Stimulated activated CD8-positive, alpha-beta memory T cell treated with anti-CD3 and anti-CD28 coated beads, Interleukin-4, amount 100 ng/mL, for 48 hours (primary cell): ENCODE measurements at regions not wholly inside any gene's neighbourhood (a gene's known extent, or its start where the extent isn't known, plus 50 kb on each side); places are given as distances from the start of the nearest gene placed in this dataset.
"Not testable (repeated sequence)": the region's sequence is repeated elsewhere in the genome, so short reads cannot be mapped to it uniquely, and the experiment has no call there.

ENCODE experiments used
- DNase-seq: peaks from one replicate; pipeline ENCODE4 v3.0.0-alpha.2; 2020

DNA sequence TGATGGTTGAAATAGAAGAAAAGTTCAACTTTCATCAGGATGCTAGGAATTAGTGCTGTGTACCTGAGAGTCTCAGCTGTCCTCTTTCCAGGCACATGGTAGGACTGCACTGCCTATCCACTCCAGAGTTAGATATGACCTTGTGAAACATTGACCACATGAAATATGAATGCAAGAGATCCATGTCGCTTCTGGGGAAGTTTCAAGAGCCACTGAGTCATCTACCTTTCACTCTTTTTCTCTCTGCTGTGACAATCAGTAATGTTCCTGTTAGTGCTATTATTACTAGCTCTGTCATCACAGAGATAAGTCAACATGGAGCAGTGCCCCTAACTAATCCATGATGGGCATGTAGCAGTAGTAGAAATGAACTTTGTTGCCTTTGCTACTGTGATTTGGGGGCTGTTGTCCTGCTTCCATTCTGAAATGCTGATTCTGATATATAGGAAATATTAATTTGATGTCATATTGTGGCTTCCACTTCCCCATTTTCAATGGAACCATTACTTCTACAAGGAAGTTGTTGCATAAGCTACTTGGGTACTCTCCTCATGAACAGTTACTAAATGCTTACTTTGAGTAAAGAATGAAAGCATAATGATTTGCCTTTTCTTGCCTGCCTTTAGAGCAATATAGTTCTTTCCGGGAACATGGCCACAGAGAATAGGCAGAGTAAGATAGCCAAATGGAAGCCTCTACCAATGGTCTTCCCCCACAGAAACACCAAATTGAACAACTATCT is 192.8 kb upstream of the ZNF521 start:
- no peak for DNase-seq

DNA sequence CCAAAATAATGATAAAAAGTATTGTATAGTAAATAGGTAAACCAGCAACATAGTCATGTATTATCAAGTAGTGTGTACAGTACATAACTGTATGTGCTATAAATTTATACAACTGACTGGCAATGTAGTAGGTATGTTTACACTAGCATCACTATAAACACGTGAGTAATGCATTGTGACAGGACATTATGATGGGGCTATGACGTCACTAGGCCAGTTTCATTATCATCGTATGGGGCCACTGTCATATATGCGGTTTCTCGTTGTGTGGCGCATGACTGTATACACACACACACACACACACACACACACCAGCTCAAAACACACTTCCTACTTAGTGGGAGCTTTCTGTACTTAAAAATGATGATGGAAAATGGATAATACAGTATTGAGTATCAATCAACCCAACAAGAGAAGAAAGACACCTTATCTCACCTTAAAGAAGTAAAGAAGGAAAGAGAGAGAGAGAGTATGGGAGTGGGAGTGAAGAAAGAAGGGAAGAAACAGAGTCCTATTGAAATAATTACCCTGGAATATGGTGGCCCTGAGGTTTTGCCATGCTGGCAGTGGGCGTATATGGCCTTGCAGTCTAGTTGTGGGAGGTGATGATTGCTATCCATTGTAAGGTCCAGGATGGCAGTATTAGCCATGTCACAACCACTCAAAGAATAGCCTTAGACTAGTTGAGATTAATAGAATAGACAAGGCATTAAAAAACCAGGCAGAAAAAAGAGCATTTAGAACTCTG is 186.4 kb upstream of the ZNF521 start:
- no peak for DNase-seq

DNA sequence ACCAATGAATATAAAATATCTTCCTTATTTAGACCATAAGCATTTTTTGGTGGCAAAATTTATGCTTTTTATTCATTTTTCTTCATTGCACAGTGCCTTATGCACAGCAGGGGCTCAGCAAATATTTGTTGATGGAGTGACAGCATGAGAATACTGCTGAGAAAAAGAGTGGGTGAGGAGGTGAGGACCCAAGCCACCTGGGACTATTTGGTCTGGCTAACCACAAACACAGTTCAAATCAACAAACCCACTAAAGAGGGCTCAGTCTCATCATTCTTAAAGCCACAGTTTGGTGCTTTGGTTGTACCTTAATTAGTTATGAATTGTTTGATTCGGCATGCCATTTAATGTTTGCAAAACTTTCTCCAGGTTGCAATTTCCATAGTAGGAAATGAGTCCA is 183.5 kb upstream of the ZNF521 start:
- DNase-seq: no peak

DNA sequence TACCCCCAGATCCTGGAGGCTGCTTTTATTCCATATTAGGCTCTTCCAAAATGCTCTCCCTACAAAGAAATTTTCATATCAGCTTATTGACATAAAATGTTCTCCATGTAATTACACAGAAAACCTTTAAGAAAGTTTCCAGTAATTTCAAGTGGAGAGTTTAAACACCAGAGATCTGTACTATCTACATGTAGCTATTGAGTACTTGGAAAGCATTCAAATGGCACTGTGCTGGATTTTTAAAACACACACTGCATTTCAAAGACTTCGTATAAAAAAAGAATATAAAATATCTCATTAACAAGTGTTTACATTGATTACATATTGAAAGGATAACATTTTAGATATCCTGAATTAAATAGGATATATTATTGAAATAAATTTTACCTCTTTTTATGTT is 182.4 kb upstream of the ZNF521 start:
- no peak for DNase-seq

DNA sequence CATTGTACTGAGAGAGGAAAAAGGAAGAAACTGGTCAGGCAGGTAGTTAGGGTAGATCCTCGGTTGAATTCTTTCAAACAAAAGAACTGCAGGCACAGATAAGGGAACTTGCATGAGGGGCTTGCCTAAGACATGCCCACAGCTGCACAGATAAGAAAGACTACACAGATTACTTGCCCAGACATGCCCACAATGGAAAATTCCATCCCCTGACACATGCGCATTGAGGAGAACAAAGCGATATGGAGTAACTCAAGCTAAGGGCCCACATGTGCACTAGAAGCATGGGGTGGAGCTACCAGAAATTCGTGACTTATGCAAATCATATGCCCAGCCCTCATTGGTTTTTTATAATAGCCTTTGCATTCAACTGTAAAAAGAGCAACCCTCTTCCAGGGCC is 181.3 kb upstream of the ZNF521 start:
- no peak for DNase-seq

DNA sequence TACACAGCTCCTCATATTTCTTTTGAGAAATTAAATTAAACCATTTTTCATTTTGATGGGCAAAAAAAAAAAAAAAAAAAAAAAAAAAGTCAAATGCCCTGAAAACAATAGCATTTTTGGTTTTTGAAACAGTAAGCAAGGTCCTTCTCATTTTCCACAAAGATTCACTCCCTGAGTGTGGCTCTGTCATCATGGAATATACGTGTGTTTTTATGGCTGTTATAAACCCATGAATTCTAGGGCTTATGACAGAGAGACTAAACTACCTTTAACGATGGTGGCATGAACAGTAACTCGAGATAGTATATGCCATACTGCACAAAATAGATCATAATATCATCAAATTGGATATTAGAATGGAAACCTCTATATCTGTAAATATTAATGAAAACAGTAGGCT is 179.2 kb upstream of the ZNF521 start:
- DNase-seq: no peak

DNA sequence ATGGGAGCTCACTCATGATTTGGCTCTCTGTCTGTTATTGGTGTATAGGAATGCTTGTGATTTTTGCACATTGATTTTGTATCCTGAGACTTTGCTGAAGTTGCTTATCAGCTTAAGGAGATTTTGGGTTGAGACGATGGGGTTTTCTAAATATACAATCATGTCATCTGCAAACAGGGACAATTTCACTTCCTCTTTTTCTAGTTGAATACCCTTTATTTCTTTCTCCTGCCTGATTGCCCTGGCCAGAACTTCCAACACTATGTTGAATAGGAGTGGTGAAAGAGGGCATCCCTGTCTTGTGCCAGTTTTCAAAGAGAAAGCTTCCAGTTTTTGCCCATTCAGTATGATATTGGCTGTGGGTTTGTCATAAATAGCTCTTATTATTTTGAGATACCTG is 173.8 kb upstream of the ZNF521 start:
- not testable (repeated sequence) for DNase-seq

DNA sequence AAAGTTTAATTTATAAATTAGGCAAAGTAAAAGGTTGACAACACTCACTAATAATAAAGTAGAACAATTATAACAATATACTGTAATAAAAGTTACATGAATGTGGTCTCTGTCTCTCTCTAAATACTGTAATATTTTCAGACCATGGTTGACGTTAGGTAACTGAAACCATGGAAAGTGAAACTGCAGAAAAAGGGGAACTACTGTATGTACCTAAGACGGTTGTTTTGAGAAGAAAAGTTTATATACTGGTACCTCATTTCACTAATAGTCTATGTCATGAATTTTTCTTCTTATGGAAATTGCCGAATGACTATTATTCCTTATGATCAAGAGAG is 166.7 kb upstream of the ZNF521 start:
- DNase-seq: no peak

DNA sequence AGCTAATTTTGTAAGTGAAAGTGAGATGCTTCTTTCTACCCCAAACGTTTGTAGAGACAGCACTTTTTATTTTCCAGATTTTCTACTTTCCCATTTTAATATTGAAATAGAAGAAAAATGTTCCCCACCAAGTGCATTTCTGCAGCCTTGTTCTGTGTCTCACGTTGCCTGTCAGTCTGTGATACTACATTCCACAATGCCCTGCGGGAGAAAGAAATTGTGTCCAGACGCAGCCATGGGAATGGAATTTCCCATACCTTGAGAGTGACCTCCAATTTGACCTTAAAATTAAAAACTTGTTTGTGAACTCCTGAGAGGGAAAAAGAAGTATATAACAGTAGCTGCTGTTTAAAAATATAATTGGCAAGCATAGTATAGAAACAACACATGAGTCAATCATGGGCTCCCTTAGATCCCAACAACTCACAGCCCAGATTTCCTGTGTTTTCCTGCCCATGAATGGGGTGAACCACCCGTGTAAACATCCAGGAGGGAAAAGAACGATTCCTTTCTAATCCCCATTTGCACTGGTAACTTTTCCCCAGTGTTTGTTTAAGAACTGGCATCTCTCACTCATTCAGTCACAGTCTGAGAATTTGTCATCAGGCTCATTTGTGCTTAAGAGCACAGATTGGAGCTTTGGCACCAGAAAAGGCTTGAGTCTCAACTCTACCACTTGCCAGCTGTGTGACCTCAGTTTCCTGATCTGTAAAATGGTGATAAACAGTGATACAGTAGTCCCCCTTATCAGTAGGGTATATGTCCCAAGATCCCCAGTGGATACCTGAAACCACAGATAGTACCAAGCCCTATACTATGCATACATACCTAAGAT is 166.1 kb upstream of the ZNF521 start:
- no peak for DNase-seq

DNA sequence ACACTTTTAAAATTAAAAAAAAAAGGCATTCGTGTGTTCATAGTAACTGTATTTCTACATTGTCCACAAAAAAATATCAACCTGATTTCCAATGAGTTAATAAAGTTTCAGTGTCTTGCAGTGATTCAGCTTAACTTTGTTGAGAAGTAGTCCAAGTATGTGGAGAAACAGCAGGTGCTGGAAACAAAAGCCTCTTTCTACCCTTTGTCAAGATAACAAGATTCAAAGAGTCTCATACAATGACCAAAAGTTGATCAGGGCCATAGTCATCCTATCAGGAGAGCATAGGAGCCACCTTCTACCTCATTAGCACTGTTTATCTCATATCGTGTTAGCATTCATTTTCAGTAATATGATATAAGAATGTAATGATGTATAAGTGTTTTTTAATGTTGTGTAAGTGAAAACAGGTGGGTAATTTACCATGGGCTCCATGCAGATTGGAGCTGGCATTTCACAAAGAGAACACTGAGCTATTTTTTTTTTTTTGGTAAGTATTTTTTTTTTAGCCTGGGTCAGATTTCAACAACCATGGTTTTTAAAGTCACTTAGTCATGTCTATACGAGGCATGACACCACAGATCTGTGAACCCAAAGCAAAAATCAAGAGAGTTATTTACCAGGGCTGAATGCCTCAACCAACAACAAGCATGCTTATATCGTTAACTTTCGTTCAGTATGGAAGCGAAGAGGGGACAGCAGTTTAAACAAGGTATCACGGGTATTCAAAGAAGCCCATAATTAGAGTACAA is 165.0 kb upstream of the ZNF521 start:
- DNase-seq: no peak

DNA sequence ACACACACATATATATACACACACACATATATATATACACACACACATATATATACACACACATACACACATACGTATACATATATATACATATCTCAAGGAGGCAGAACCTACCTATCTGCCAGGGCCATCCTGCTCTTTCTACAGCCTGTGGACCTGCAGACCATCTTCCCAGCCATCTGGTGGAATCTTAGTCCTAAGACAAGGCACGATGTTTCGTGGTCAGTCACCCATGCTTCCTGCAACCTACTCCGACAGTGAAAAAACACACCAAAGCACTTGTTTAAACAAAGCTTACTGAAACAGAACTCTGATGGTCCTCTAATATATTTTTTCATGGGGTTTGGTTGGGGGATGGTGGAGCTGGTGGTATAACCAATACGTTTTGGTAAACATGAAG is 164.2 kb upstream of the ZNF521 start:
- no peak for DNase-seq

DNA sequence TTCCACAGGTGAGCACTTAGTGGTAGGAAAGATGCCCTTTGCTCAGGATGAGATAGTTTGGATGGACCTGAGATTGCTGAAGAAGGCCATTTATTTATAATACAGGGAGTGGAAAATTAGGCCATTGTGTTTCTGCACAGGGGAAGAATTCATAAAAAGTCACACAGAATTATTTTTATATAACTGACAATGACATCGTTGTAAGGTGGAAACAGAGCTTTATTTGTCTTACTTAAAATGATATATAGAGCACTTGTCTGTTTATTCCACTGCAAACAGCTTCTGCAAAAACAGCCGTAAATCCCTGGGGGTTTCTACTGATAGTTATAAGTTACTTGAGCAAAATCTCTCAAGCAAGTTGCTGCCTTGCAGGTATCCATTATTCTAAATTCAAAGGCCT is 158.1 kb upstream of the ZNF521 start:
- DNase-seq: no peak

DNA sequence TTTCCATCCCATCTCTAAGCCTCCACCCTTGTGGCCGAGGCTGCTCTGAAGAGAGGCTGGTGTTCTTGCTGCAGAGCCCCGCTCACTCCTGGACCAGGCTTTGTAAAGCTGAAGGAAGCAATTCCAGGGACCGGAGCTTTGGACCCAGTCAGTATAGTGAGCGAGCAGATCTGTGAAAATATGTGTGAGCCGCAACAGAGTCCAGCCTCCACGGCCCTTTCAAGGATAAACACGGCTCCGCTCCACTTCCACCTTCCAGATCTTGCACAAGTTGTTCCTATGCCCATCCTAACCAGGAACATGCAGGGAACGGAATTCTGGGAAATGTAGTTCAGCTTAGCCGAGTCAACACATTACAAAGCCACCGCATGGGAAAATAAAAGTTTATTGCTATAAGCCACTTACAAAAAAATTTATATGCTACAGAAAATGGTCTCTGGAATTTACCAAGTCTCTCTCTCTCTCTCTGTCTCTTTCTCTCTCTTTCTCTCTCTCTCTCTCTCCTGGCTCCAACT is 151.7 kb upstream of the ZNF521 start:
- no peak for DNase-seq

DNA sequence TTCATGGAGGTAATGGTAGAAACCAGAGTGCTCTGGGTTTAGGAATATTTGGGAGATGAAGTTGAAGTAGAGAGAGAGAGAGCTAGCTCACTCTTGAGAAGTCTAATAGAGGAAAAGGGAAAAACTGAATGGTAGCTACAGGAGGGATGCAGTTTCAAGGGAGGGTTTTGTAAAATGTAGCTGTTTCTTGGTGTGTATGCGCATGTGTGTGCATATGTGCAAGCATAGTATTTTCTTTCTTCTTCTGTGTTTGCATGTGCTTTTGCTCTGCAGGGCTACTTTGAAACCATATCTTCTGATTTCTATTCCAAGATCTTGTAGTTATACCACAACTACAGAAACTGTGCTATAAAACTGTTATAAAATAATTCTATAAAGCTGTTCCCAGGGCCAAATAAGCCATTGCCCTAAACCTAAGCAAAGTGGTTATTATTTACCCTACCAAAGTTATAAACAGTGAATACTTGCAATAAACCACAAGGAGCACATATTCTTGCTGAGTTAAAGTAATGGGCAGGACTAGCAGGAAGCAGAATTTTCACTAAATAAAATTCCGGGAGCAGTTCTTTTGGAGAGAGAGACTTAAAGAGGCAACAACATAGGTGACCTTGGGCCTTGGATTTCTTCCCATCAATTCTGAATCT is 145.3 kb upstream of the ZNF521 start:
- no peak for DNase-seq

DNA sequence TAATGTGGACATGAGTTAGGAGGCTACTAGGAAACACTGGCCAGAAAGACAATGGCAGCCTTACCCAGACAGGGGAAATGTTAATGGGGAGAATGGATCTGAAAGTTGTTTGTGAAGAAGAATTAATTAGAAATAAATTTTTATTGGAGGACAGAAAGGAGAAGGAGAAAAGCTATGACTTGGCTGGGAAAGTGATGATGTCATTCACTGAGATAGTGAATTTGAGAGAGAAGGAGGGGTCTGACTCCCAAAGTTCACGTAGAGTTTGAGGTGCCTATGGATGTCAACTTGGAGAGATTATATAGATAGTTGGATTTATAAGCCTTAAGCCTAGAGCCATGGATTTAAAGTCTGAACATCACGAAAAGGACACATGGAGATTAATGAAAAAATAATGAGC is 144.6 kb upstream of the ZNF521 start:
- DNase-seq: no peak

DNA sequence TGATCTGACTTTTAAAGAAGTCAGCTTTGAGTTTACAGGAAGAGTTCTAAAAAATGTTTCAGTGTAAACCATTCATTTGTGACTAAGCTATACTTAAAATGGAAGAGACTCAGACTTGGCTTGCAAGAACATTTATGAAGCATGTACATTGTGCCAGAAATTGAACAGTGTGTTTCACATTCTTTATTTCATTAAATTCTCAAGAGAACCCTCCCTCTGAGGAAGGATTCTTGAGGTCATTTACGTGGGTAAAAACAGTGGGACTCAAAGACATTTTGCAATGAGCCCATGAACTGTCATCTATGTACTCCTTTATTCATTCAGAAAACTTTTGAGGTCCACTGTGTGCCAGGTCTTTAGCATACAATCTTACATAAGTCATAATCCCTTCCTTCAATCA is 143.6 kb upstream of the ZNF521 start:
- no peak for DNase-seq

DNA sequence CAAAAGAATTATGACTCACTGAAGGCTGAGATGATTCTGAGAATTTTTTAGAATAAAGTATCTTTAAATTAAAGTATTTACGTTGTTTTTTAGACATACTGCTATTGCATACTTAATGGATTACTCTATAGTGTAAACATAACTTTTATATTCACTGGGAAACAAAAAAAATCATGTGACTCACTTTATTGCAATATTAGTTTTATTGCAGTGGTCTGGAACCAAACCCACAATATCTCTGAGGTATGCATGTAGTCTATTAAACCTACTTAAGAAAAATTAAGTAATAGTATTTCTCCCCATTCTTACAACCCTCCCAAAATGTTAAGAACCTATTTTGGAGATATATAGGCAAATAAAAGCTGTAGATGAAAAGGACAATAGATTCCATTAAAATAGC is 142.9 kb upstream of the ZNF521 start:
- DNase-seq: no peak

DNA sequence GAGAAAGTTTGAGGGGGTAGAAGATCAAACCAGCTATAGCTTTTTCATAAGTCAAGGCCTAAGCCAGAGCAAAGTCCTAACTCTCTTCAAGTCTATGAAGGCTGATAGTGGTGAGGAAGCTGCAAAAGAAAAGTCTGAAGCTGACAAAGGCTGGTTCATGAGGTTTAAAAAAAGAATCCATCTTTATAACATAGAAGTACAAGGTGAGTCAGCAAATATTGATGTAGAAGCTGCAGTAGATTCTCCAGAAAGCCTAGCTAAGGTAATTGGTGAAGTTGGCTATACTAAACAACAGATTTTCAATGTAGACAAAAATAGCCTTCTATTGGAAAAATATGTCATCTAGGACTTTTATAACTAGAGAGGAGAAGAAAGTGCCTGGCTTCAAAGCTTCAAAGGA is 141.4 kb upstream of the ZNF521 start:
- no peak for DNase-seq

DNA sequence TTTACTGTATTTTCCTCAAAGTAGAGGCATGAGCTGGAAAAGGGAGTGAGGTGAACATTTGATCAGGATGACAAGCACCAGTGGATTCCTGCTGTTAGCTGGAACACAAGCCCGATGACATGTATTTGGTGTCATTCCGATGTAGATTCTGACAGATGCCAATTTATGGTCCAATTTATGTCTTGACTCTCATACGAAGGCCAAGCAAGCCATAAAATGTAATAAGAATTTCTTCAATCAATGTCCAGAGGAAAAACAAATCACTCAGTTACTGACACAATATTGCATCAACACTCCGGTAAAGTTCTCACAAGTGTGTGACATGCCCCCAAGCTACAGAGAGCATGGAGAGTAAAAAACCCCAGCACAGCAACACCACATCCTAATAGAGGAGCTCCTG is 138.3 kb upstream of the ZNF521 start:
- DNase-seq: no peak

DNA sequence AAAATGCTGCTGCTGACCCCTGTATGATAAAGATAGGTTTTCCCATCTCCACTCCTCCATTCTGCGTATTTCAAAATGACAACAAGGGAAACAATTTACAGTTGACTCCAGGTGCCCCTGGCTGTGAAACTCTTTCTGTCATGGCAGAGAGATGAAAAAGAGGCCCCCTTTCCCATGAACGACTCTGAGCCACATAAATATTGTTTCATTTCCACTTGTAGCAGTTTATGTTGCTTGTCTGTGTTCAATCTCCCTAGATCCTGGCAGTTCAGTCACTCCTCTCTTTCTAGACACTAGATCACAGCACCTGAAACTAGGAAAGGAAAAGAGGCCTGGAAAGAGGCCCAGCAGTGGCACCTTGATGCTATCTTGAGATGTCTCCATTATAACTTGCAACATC is 121.0 kb upstream of the ZNF521 start:
- DNase-seq: no peak

DNA sequence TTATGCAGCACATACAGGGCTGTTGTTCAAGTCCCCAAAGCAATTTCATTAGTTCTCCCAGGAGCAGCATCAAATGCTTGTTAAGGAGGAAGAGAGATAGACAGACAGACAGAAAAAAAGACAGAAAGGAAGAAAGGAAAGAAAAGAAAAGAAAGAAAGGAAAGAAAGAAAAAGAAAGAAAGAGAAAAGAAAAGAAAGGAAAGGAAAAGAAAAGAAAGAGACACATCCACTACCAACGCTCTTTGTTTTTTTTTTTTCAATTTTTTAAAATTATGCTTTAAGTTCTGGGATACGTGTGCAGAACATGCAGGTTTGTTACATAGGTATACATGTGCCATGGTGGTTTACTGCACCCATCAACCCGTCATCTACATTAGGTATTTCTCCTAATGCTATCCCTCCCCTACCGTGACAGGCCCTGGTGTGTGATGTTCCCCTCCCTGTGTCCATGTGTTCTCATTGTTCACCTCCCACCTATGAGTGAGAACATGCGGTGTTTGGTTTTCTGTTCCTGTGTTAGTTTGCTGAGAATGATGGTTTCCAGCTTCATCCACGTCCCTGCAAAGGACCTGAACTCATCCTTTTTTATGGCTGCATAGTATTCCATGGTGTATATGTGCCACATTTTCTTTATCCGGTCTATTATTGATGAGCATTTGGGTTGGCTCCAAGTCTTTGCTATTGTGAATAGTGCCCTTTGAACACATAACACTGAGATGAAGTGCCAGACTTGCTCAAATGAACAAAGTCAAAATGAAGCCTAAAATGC is 119.0 kb upstream of the ZNF521 start:
- DNase-seq: not testable (repeated sequence)

DNA sequence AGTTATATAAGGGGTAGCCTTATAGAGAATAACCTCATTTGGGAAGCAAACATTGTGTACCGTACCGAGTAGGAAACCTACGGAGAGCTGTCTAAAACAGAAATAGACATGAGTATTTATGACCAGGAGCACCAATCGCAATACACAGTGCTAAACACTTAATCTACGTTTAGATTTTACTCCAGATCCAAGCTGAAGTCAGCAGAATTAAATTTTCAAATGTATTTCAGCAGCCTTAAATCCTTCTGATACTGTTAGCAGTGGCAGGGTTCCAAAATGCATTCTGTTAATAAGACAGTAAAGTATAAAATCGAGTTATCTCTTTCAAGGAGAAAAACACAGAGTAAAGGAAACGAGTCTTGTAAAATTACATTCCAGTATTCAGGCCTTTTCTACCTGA is 118.1 kb upstream of the ZNF521 start:
- no peak for DNase-seq
